Endodermal cell (in vitro differentiated cells): ENCODE measurements at regions not wholly inside any gene's neighbourhood (a gene's known extent, or its start where the extent isn't known, plus 50 kb on each side); places are given as distances from the start of the nearest gene placed in this dataset.

Source experiments
- DNase-seq: peaks from one replicate; pipeline ENCODE4 v3.0.0-alpha.2; 2017
- H3K27ac ChIP-seq: 2 replicates; pipeline ENCODE4 v1.5.1; 2013; ENCODE audit warnings: mild to moderate bottlenecking, low read depth, low read length, moderate library complexity
- H3K27me3 ChIP-seq: 2 replicates; pipeline ENCODE4 v1.6.1; 2013; ENCODE audit warnings: mild to moderate bottlenecking, low read length, moderate library complexity; ENCODE audit not compliant: insufficient read depth, control insufficient read depth, poor library complexity, severe bottlenecking
- H3K36me3 ChIP-seq: 2 replicates; pipeline ENCODE4 v1.7.0; 2013; ENCODE audit warnings: mild to moderate bottlenecking, low read length, moderate library complexity; ENCODE audit not compliant: control insufficient read depth, insufficient read depth
- H3K4me1 ChIP-seq: one replicate; pipeline ENCODE4 v1.7.0; 2013; ENCODE audit warnings: low read length; ENCODE audit not compliant: control insufficient read depth, insufficient read depth
- H3K4me3 ChIP-seq: 2 replicates; pipeline ENCODE4 v1.5.1; 2013; ENCODE audit warnings: mild to moderate bottlenecking, low read length, moderate library complexity
- H3K9ac ChIP-seq: 2 replicates; pipeline ENCODE4 v1.6.1; 2013; ENCODE audit warnings: mild to moderate bottlenecking, low read length, moderate library complexity; ENCODE audit not compliant: poor library complexity, severe bottlenecking; ENCODE audit errors: extremely low read depth
- H3K9me3 ChIP-seq: 2 replicates; pipeline ENCODE4 v1.6.1; 2013; ENCODE audit warnings: mild to moderate bottlenecking, low read length, moderate library complexity; ENCODE audit not compliant: control insufficient read depth
- H3K27ac Mint-ChIP-seq: 2 replicates; pipeline ENCODE4 v1.8.0; 2020; ENCODE audit warnings: mixed read lengths
- H3K27me3 Mint-ChIP-seq: 2 replicates; pipeline ENCODE4 v1.8.0; 2021; ENCODE audit warnings: mild to moderate bottlenecking, mixed read lengths; ENCODE audit not compliant: insufficient read depth
- H3K36me3 Mint-ChIP-seq: 2 replicates; pipeline ENCODE4 v1.8.0; 2020; ENCODE audit warnings: low read depth, mixed read lengths
- H3K4me1 Mint-ChIP-seq: 2 replicates; pipeline ENCODE4 v1.8.0; 2020; ENCODE audit warnings: mixed read lengths
- H3K4me3 Mint-ChIP-seq: 2 replicates; pipeline ENCODE4 v1.8.0; 2020; ENCODE audit warnings: mild to moderate bottlenecking, moderate library complexity, mixed read lengths
- H3K9me3 Mint-ChIP-seq: 2 replicates; pipeline ENCODE4 v1.8.0; 2020; ENCODE audit warnings: mild to moderate bottlenecking, mixed read lengths
- CTCF ChIP-seq: fragments of 200-600 bp; sonication (generic); conservative IDR thresholded peaks from 2 replicates; pipeline ENCODE4 v1.5.0; 2021; ENCODE audit warnings: antibody characterized with exemption, mild to moderate bottlenecking
- WGBS, 2 experiments: methylation state at CpG; one replicate each; pipeline versions ENCODE4 v1.1.5 to v1.1.7; 2013; ENCODE audit warnings: missing lambda C conversion rate in 2 of 2, mixed read lengths in 1 of 2; ENCODE audit not compliant: insufficient coverage in 1 of 2, insufficient read length in 1 of 2; 5-methylcytosine and 5-hydroxymethylcytosine counted together

- Histone ChIP-seq H3K9me3 (no peaks in the 10 kb centered on the region), H3K4me3 (no peak overlapping the region), H3K36me3 (no peaks in the 10 kb centered on the region), H3K4me1 (no peaks in the 10 kb centered on the region), H3K27me3 (no peaks in the 10 kb centered on the region), H3K9ac (no peak overlapping the region), H3K27ac (no peak overlapping the region)
- TF ChIP-seq CTCF, result no peak
- no peaks in the 10 kb centered on the region for H3K27me3 Mint-ChIP-seq
- no peaks in the 10 kb centered on the region for H3K9me3 Mint-ChIP-seq
- H3K4me1 Mint-ChIP-seq, result peaks cover 2% of the 10 kb centered on the region
- no peak overlapping the region for H3K27ac Mint-ChIP-seq
- no peak for DNase-seq
- no peak overlapping the region for H3K4me3 Mint-ChIP-seq
- no peaks in the 10 kb centered on the region for H3K36me3 Mint-ChIP-seq
- WGBS, 2 experiments, result 93% methylated on average over 1 of the region's 1 CpG; no CpG with 5 or more reads in 1 of the 2 experiments
Observed at GRCh38 chr15:37628507-37628906, 305.9 kb upstream of the TMCO5A start.

GRCh38 chr15:37636736-37637135 lies 297.7 kb upstream of the TMCO5A start:
- Mint-ChIP-seq H3K9me3 (peaks cover 2% of the 10 kb centered on the region), H3K27ac (no peak overlapping the region), H3K4me3 (no peak overlapping the region), H3K27me3 (peaks cover 8% of the 10 kb centered on the region), H3K4me1 (no peaks in the 10 kb centered on the region), H3K36me3 (no peaks in the 10 kb centered on the region)
- Histone ChIP-seq H3K27me3 (peaks cover 10% of the 10 kb centered on the region), H3K9me3 (no peaks in the 10 kb centered on the region), H3K4me3 (no peak overlapping the region), H3K9ac (no peak overlapping the region), H3K36me3 (no peaks in the 10 kb centered on the region), H3K4me1 (no peaks in the 10 kb centered on the region), H3K27ac (no peak overlapping the region)
- no peak for DNase-seq
- no peak for TF ChIP-seq CTCF
- 90% methylated on average over 1 of the region's 1 CpG; no CpG with 5 or more reads in 1 of the 2 experiments for WGBS, 2 experiments

GRCh38 chr15:37638116-37638515 lies 296.3 kb upstream of the TMCO5A start:
- DNase-seq, result no peak
- Histone ChIP-seq H3K4me3 (no peak overlapping the region), H3K9ac (no peak overlapping the region), H3K27ac (no peak overlapping the region), H3K4me1 (no peaks in the 10 kb centered on the region), H3K9me3 (no peaks in the 10 kb centered on the region), H3K36me3 (no peaks in the 10 kb centered on the region), H3K27me3 (peaks cover 10% of the 10 kb centered on the region)
- H3K36me3 Mint-ChIP-seq, result no peaks in the 10 kb centered on the region
- peaks cover 8% of the 10 kb centered on the region for H3K27me3 Mint-ChIP-seq
- no peak overlapping the region for H3K27ac Mint-ChIP-seq
- no peaks in the 10 kb centered on the region for H3K4me1 Mint-ChIP-seq
- peaks cover 2% of the 10 kb centered on the region for H3K9me3 Mint-ChIP-seq
- no peak for TF ChIP-seq CTCF
- H3K4me3 Mint-ChIP-seq, result no peak overlapping the region
